PFSK-1 (cell line): ENCODE measurements at regions not wholly inside any gene's neighbourhood (a gene's known extent, or its start where the extent isn't known, plus 50 kb on each side); places are given as distances from the start of the nearest gene placed in this dataset.

Experiments used
- FOXP2 ChIP-seq: optimal IDR thresholded peaks from 2 replicates; pipeline ENCODE3; 2011; ENCODE audit warnings: borderline replicate concordance, control low read depth, inconsistent platforms; ENCODE audit not compliant: insufficient read depth; ENCODE audit errors: extremely low read length, extremely low read depth
- POLR2AphosphoS5 ChIP-seq: IDR thresholded peaks from 2 replicates; pipeline ENCODE4 v1.6.1; 2012; ENCODE audit warnings: low read depth, mild to moderate bottlenecking, control low read depth, low read length, moderate library complexity
- SIN3A ChIP-seq: IDR thresholded peaks from 2 replicates; pipeline ENCODE4 v1.6.1; 2012; ENCODE audit warnings: mild to moderate bottlenecking, low read length, moderate library complexity, borderline replicate concordance; ENCODE audit not compliant: insufficient read depth
- TAF1 ChIP-seq: IDR thresholded peaks from 2 replicates; pipeline ENCODE4 v1.6.1; 2012; ENCODE audit warnings: low read length, control low read depth, borderline replicate concordance; ENCODE audit not compliant: insufficient read depth
- TF ChIP-seq, protein P1 (sequence below), 2 experiments: IDR thresholded peaks; 2 replicates each; pipeline versions ENCODE4 v1.6.1 to v1.8.0; 2011 to 2012; ENCODE audit warnings: low read depth in 2 of 2, low read length in 2 of 2, control low read depth in 1 of 2, inconsistent platforms in 1 of 2, mild to moderate bottlenecking in 1 of 2, moderate library complexity in 1 of 2; ENCODE audit not compliant: insufficient read depth in 1 of 2

- TF ChIP-seq FOXP2: no peak
- TF ChIP-seq SIN3A: no peak
These were observed 266.7 kb upstream of the MGAT5 start for GRCh38 chr2:133986881-133987795.

DNA sequence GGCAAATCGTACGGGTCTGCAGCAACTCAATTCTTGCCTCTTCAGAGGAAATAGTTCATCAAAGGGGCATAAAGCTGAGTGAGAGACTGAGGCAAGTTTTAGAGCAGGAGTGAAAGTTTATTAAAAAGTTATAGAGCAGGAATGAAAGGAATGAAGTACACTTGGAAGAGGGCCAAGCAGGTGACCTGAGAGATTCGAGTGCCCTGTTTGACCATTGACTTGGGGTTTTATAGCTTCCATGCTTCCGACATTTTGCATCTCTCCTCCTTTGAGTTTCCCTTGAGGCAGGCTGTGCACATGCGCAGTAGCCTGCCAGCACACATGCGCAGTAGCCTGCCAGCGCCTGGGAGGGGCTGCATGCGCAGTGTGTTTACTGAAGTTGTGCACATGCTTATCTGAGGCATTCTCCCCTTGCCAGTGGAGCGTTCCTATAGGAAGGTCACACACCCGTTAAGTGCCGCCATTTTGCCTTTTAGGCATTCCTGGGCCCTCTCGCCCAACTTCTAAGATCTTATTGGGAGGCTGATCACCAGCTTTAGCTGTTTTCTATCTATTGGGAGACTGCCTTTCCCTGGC is 265.5 kb upstream of the MGAT5 start:
- TF ChIP-seq POLR2AphosphoS5 (no peak), TAF1 (no peak)
- TF ChIP-seq, protein P1, sequence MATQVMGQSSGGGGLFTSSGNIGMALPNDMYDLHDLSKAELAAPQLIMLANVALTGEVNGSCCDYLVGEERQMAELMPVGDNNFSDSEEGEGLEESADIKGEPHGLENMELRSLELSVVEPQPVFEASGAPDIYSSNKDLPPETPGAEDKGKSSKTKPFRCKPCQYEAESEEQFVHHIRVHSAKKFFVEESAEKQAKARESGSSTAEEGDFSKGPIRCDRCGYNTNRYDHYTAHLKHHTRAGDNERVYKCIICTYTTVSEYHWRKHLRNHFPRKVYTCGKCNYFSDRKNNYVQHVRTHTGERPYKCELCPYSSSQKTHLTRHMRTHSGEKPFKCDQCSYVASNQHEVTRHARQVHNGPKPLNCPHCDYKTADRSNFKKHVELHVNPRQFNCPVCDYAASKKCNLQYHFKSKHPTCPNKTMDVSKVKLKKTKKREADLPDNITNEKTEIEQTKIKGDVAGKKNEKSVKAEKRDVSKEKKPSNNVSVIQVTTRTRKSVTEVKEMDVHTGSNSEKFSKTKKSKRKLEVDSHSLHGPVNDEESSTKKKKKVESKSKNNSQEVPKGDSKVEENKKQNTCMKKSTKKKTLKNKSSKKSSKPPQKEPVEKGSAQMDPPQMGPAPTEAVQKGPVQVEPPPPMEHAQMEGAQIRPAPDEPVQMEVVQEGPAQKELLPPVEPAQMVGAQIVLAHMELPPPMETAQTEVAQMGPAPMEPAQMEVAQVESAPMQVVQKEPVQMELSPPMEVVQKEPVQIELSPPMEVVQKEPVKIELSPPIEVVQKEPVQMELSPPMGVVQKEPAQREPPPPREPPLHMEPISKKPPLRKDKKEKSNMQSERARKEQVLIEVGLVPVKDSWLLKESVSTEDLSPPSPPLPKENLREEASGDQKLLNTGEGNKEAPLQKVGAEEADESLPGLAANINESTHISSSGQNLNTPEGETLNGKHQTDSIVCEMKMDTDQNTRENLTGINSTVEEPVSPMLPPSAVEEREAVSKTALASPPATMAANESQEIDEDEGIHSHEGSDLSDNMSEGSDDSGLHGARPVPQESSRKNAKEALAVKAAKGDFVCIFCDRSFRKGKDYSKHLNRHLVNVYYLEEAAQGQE (IDR thresholded peaks at IDR 0.05; ENCODE audit: insufficient read depth in 1 of 2, low read depth in 2 of 2, low read length in 2 of 2): no peak

DNA sequence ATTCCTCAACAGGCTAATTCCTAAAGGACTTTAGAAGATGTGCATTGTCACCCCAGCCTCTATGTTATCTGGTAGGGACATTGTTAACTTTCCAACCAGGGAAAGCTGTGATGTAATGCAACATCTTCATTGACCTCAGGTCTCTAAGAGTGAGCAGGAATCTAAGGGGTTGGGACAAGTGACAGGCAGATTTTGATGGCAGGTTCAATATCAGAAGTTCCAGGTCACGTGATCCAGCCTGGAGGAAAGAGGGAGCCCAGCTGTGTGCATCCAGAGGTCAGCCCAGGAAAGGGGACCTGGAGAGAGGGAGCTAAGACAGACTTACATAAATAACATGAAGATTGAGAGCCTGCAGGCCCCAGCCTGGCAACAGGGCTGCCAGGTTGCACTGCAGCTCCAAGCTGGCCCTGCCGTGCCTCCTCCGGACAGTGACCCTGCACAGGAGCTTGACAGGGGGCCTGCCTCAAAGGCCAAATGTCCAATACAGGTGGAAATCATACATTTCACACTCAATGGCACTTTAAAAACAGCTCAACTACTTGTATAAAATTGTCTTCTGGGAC is 262.2 kb upstream of the MGAT5 start:
- TF ChIP-seq POLR2AphosphoS5 (no peak), TAF1 (no peak), SIN3A (no peak), FOXP2 (no peak)
- TF ChIP-seq, protein P1 (IDR thresholded peaks at IDR 0.05; ENCODE audit: insufficient read depth in 1 of 2, low read depth in 2 of 2, low read length in 2 of 2): no peak

- TF ChIP-seq FOXP2 (no peak), POLR2AphosphoS5 (no peak), SIN3A (no peak), TAF1 (no peak)
- TF ChIP-seq, protein P1 (IDR thresholded peaks at IDR 0.05; ENCODE audit: insufficient read depth in 1 of 2, low read depth in 2 of 2, low read length in 2 of 2): no peak
These were observed 261.4 kb upstream of the MGAT5 start for GRCh38 chr2:133992454-133992853.

DNA sequence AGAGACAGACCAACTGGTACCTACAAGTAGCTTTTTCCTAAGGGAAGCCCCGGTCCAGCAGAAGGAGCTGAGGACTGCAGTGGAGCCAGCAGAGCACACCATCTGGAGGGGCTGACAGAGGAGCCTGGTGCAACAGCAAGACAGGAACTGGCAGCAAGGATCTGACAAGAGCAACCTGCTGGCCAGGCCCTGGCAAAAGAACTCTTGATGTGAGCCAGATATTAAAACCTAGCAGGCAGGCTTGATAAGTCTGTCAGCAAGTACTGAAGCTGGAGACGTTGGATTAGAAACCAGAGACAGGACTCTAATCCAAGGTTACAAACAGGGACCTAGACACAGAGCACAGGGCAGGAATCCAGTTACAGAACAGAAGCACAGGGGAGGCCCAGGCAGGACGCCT is 260.7 kb upstream of the MGAT5 start:
- TF ChIP-seq TAF1 (no peak), FOXP2 (no peak), SIN3A (no peak)
- TF ChIP-seq, protein P1 (IDR thresholded peaks at IDR 0.05; ENCODE audit: insufficient read depth in 1 of 2, low read depth in 2 of 2, low read length in 2 of 2): no peak
